GM18519 (cell line): ENCODE measurements at regions not wholly inside any gene's neighbourhood (a gene's known extent, or its start where the extent isn't known, plus 50 kb on each side); places are given as distances from the start of the nearest gene placed in this dataset.
"Not testable (repeated sequence)": the region's sequence is repeated elsewhere in the genome, so short reads cannot be mapped to it uniquely, and the experiment has no call there.

Experiments
- ATAC-seq: cut with Tn5 transposase; IDR thresholded peaks from one replicate; pipeline ENCODE4 v1.9.1; 2021; ENCODE audit warnings: mild to moderate bottlenecking, moderate library complexity; ENCODE audit not compliant: unreplicated experiment, low FRiP score

- ATAC-seq, result no peak
Observed at GRCh38 chr4:79223993-79224776, 101.7 kb downstream of the NAA11 start.

- ATAC-seq, result no peak
Observed at GRCh38 chr4:79217025-79217424, 108.8 kb downstream of the NAA11 start.

GRCh38 chr4:79213702-79214101 is 112.2 kb downstream of the NAA11 start:
- no peak for ATAC-seq

GRCh38 chr4:79213010-79213409 is 112.9 kb downstream of the NAA11 start:
- ATAC-seq, result no peak

- no peak for ATAC-seq
Observed at GRCh38 chr4:79212311-79212710, 113.5 kb downstream of the NAA11 start.

GRCh38 chr4:79211490-79211889 is 114.4 kb downstream of the NAA11 start:
- no peak for ATAC-seq

GRCh38 chr4:79210636-79211049 is 115.2 kb downstream of the NAA11 start:
- no peak for ATAC-seq

- no peak for ATAC-seq
Observed at GRCh38 chr4:79209822-79210635, 115.8 kb downstream of the NAA11 start.

- no peak for ATAC-seq
Observed at GRCh38 chr4:79209081-79209480, 116.8 kb downstream of the NAA11 start.

GRCh38 chr4:79207281-79207680 is 118.6 kb downstream of the NAA11 start:
- ATAC-seq, result no peak

- ATAC-seq, result no peak
Observed at GRCh38 chr4:79206660-79207059, 119.2 kb downstream of the NAA11 start.

GRCh38 chr4:79205121-79205520 is 120.7 kb downstream of the NAA11 start:
- ATAC-seq, result no peak

GRCh38 chr4:79201971-79202370 is 123.9 kb downstream of the NAA11 start:
- ATAC-seq, result no peak

- no peak for ATAC-seq
Observed at GRCh38 chr4:79199743-79200142, 126.1 kb downstream of the NAA11 start.

GRCh38 chr4:79198951-79199587 is 126.8 kb downstream of the NAA11 start:
- no peak for ATAC-seq

- no peak for ATAC-seq
Observed at GRCh38 chr4:79197275-79198009, 128.4 kb downstream of the NAA11 start.

GRCh38 chr4:79191292-79191691 is 134.6 kb downstream of the NAA11 start:
- not testable (repeated sequence) for ATAC-seq

GRCh38 chr4:79185526-79186045 is 140.3 kb downstream of the NAA11 start:
- no peak for ATAC-seq

GRCh38 chr4:79184476-79184875 is 141.4 kb downstream of the NAA11 start:
- no peak for ATAC-seq

GRCh38 chr4:79182209-79182608 is 143.7 kb downstream of the NAA11 start:
- peak; percentile 41 for ATAC-seq
